WERI-Rb-1 (cell line): ENCODE measurements at regions not wholly inside any gene's neighbourhood (a gene's known extent, or its start where the extent isn't known, plus 50 kb on each side); places are given as distances from the start of the nearest gene placed in this dataset.

Experiments used
- DNase-seq: peaks from one replicate; pipeline ENCODE4 v3.0.0-alpha.2; 2020
- H3K27ac ChIP-seq: fragments of 250-450 bp; sonication (Bioruptor Pico); 2 replicates; pipeline ENCODE4 v1.5.1; 2020; ENCODE audit warnings: mild to moderate bottlenecking, moderate library complexity
- H3K27me3 ChIP-seq: fragments of 250-450 bp; sonication (Bioruptor Pico); 2 replicates; pipeline ENCODE4 v1.5.1; 2021; ENCODE audit warnings: mild to moderate bottlenecking, low read depth, moderate library complexity; ENCODE audit not compliant: insufficient read depth, severe bottlenecking
- H3K36me3 ChIP-seq: fragments of 250-450 bp; sonication (Bioruptor Pico); 2 replicates; pipeline ENCODE4 v1.5.1; 2020; ENCODE audit warnings: mild to moderate bottlenecking, moderate library complexity
- H3K4me3 ChIP-seq: 2 replicates; pipeline ENCODE4 v1.5.1; 2011; ENCODE audit warnings: low read depth, mild to moderate bottlenecking, control low read depth, low read length
- H3K9me3 ChIP-seq: fragments of 250-450 bp; sonication (Bioruptor Pico); 2 replicates; pipeline ENCODE4 v1.5.1; 2021; ENCODE audit warnings: mild to moderate bottlenecking, moderate library complexity; ENCODE audit not compliant: severe bottlenecking
- CTCF ChIP-seq: IDR thresholded peaks from 2 replicates; pipeline ENCODE4 v1.5.1; 2011; ENCODE audit warnings: low read depth, mild to moderate bottlenecking, control low read depth, inconsistent platforms, low read length

DNA sequence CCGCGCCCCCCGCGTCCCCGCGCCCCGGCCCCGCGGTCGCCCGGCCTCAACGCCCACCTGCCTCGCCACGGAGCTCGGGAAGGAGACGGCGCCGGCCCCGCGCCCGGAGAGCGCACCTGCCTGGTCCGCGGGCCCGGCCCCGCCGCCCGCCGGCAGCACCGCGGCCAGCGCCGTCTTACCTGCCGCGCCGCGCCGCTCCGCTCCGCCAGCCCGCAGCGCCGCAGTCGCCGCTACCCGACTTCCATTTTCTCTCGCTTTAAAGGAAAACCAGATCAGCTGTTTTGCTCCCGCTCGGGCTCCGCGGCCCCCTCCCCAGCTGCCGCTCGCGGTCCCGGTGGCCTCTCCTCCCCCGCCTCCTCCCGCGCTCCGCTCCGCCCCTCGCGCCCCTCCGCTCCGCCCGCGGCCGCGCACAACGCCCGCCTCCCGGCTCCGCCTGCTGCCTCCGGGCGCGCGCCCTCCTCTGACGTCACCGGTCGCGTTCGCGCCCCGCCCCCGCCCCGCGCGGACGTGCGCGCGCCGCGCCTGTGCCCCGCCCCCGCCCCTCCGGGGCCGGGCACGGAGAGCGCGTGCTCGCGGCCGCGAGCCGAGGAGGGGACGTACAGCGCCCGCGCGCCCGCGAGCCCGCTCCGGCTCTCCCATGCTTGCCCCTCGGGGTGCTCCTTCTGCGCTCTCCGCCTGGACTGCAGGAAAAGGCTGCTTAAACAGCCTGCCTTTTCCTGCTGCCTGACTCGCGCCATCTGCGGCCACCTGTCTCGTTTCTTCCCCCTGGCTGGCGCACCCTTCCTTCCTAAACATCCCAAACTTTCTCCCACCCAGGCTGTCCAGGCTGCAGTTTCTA lies 159.8 kb upstream of the CHRNA7 start, which contains the start of gene OTUD7A:
TSS of gene OTUD7A (minus strand) at position 346 of the 838 bp plus-strand sequence.
- Histone ChIP-seq H3K36me3 (no peaks in the 10 kb centered on the region), H3K27ac (peak within 1 kb of the TSS; percentile 64), H3K9me3 (no peaks in the 10 kb centered on the region), H3K27me3 (peaks cover 7% of the 10 kb centered on the region), H3K4me3 (peak within 1 kb of the TSS; percentile 74)
- no peak for TF ChIP-seq CTCF
- peak; percentile 85 for DNase-seq

DNA sequence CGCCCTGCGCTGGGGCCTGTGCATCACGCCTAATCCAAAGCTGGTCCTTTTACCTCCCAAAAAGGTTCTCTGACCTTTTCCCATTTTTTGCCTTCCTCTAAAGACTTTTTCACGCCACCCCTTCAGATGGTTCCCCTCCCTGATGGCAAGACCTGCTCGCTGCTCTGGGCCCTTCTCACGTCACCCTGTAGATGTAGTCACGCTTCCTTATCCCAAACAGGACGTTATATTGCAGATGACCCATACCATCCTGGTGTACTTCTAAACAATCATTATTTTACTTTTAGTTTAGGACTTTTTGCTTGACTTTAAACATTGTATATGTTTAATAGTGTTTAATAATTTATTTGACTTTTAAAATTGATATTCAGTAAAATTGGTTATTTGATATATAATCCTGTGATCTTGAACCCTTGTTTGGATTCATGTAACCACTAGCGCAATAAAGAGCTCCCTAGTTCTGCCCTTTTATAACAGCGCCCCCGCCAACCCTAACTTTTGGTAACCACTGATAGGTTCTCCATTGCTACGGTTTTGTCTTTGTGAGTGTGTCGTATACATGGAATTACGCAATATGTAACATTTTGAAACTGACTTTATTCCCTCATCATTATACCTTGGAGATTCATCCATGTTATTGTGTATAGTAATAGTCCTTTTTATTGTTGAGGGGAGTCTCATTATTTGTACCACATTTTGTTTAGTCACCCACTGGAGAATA lies 159.0 kb upstream of the CHRNA7 start:
- DNase-seq = peak; percentile 12
- no peaks in the 10 kb centered on the region for H3K36me3 ChIP-seq
- H3K27me3 ChIP-seq = peaks cover 7% of the 10 kb centered on the region
- H3K9me3 ChIP-seq = no peaks in the 10 kb centered on the region
- H3K27ac ChIP-seq = peak overlapping the region; percentile 64
- peak overlapping the region; percentile 74 for H3K4me3 ChIP-seq
- no peak for TF ChIP-seq CTCF

DNA sequence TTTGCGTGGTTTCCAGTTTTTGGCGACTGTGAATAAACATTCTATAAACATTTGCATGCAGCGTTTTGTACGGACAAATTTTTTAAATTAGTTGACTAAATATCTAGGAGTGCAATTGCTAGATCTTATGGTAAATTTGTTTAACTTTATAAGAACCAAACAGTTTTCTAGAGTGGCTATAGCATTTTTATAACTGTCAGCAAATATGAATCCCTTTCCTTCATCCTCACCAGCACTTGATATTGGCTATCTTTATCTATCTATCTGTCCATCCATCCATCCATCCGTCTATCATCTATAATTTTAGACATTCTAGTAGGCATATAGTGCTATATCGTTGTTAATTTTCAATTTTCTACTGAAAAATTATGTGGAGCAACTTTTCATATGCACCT lies 158.4 kb upstream of the CHRNA7 start:
- Histone ChIP-seq H3K27ac (no peak overlapping the region), H3K36me3 (no peaks in the 10 kb centered on the region), H3K4me3 (no peak overlapping the region), H3K27me3 (peaks cover 7% of the 10 kb centered on the region), H3K9me3 (no peaks in the 10 kb centered on the region)
- no peak for DNase-seq
- TF ChIP-seq CTCF = no peak

DNA sequence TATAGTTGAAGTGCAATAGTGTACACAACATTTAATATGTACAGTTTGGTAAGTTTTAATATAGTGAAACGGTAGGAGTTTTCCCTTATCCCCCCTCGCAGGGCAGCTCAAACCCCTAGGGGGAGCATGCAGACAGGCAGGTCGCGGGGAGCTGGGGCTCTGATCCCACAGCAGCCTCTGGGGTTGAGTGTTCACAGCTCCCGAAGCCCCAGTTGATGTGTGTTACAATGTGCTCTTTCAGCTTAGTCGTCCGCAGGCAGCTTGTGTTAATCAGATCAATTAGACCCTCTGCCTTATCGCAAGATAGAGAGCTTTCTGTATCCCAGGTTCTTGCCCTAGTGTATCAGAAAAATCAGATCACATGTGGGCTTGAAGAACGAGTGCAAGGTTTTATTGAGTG lies 143.1 kb upstream of the CHRNA7 start:
- peak overlapping the region; percentile 16 for H3K4me3 ChIP-seq
- TF ChIP-seq CTCF = peak; percentile 67
- H3K27me3 ChIP-seq = no peaks in the 10 kb centered on the region
- H3K27ac ChIP-seq = no peak overlapping the region
- no peaks in the 10 kb centered on the region for H3K36me3 ChIP-seq
- peak; percentile 67 for DNase-seq
- H3K9me3 ChIP-seq = no peaks in the 10 kb centered on the region

DNA sequence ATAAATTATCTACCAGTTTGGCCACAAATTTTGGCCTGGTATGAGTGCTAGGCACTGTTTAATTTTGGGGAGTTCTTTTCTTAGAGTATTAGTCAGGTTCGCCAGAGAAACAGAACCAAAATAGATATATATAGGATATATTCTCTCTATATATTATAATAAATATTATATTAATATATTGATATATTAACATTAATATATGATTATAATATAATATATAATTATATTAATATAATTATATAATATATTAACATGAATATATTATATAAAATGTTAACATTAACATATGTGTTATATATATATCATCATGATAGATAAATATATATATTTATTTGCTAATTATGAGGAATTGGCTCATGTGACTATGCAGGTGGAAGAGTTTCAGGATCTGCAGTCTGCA lies 137.8 kb upstream of the CHRNA7 start:
- H3K9me3 ChIP-seq = peaks cover 4% of the 10 kb centered on the region
- H3K27me3 ChIP-seq = no peaks in the 10 kb centered on the region
- DNase-seq = no peak
- H3K27ac ChIP-seq = no peak overlapping the region
- H3K36me3 ChIP-seq = no peaks in the 10 kb centered on the region
- H3K4me3 ChIP-seq = no peak overlapping the region
- no peak for TF ChIP-seq CTCF
